ENCODE measurements at regions not wholly inside any gene's neighbourhood (a gene's known extent, or its start where the extent isn't known, plus 50 kb on each side); places are given as distances from the start of the nearest gene placed in this dataset.
"Not testable (repeated sequence)": the region's sequence is repeated elsewhere in the genome, so short reads cannot be mapped to it uniquely, and the experiment has no call there.

DNA sequence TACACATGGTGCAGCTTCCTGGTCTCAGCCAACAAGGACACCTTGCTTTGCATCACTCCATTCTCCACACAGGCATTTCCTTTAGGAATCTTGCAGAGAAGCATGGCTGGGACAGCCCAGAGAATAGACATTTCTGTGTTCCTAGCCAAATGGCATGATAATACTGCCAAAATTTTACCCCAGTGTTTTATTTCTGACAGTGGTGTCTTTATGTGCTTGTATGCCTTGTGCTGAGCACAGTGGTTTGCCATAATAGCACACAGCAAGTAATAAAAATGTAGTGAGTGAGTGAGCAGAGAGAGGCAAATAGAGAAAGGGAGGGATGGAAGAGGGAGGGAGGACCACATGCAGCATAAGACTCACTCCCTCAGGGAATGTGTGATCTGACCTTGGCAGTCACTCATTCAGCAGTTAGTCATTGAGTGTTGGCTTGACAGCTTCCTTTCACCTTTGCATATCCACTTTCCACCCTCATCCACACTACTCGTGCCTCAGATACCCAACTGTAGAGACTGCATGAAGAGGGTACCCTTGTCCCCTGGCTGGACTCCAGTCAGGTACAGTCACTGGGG is 212.8 kb upstream of the CCDC196 start:
- peaks cover 21% of the 10 kb centered on the region for H3K27me3 Mint-ChIP-seq (ENCODE audit: insufficient read depth)
- WGBS, 2 experiments (ENCODE audit: insufficient coverage in 1 of 2, insufficient read length in 1 of 2), result 100% methylated on average over 1 of the region's 1 CpG; no CpG with 5 or more reads in 1 of the 2 experiments

DNA sequence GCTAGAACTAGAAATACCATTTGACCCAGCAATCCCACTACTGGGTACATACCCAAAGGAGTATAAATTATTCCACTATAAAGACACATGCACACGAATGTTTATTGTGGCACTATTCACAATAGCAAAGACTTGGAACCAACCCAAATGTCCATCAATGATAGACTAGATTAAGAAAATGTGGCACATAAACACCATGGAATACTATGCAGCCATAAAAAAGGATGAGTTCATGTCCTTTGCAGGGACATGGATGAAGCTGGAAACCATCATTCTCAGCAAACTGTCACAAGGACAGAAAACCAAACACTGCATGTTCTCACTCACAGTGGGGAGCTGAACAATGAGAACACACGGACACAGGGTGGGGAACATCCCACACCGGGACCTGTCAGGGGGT is 207.8 kb upstream of the CCDC196 start:
- not testable (repeated sequence) for H3K9me3 ChIP-seq (ENCODE audit: control insufficient read depth, low read length); H3K4me3 Mint-ChIP-seq; H3K9ac ChIP-seq (ENCODE audit: extremely low read depth, low read length, poor library complexity, severe bottlenecking); H3K27me3 ChIP-seq (ENCODE audit: control insufficient read depth, insufficient read depth, low read length, poor library complexity, severe bottlenecking); H3K27me3 Mint-ChIP-seq (ENCODE audit: insufficient read depth); H3K36me3 Mint-ChIP-seq (ENCODE audit: low read depth); DNase-seq; H3K4me3 ChIP-seq (ENCODE audit: low read length); H3K27ac Mint-ChIP-seq; H3K36me3 ChIP-seq (ENCODE audit: control insufficient read depth, insufficient read depth, low read length); H3K4me1 ChIP-seq (ENCODE audit: control insufficient read depth, insufficient read depth, low read length); H3K9me3 Mint-ChIP-seq; H3K4me1 Mint-ChIP-seq; H3K27ac ChIP-seq (ENCODE audit: low read depth, low read length)
- 80 to 90% methylated on average over 1 to 3 of the region's 3 CpGs for WGBS, 2 experiments (ENCODE audit: insufficient coverage in 1 of 2, insufficient read length in 1 of 2)

More for the DNA sequence above, 212.8 kb upstream of the CCDC196 start:
- TF ChIP-seq, protein P1, sequence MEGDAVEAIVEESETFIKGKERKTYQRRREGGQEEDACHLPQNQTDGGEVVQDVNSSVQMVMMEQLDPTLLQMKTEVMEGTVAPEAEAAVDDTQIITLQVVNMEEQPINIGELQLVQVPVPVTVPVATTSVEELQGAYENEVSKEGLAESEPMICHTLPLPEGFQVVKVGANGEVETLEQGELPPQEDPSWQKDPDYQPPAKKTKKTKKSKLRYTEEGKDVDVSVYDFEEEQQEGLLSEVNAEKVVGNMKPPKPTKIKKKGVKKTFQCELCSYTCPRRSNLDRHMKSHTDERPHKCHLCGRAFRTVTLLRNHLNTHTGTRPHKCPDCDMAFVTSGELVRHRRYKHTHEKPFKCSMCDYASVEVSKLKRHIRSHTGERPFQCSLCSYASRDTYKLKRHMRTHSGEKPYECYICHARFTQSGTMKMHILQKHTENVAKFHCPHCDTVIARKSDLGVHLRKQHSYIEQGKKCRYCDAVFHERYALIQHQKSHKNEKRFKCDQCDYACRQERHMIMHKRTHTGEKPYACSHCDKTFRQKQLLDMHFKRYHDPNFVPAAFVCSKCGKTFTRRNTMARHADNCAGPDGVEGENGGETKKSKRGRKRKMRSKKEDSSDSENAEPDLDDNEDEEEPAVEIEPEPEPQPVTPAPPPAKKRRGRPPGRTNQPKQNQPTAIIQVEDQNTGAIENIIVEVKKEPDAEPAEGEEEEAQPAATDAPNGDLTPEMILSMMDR (conservative IDR thresholded peaks at IDR 0.05), result no peak
- Mint-ChIP-seq H3K27ac (no peak overlapping the region), H3K36me3 (ENCODE audit: low read depth) (no peaks in the 10 kb centered on the region), H3K4me1 (peaks cover 2% of the 10 kb centered on the region), H3K4me3 (no peak overlapping the region), H3K9me3 (peaks cover 3% of the 10 kb centered on the region)
- Histone ChIP-seq H3K4me1 (ENCODE audit: control insufficient read depth, insufficient read depth, low read length) (no peaks in the 10 kb centered on the region), H3K36me3 (ENCODE audit: control insufficient read depth, insufficient read depth, low read length) (no peaks in the 10 kb centered on the region), H3K4me3 (ENCODE audit: low read length) (no peak overlapping the region), H3K27ac (ENCODE audit: low read depth, low read length) (no peak overlapping the region), H3K9ac (ENCODE audit: extremely low read depth, low read length, poor library complexity, severe bottlenecking) (no peak overlapping the region), H3K27me3 (ENCODE audit: control insufficient read depth, insufficient read depth, low read length, poor library complexity, severe bottlenecking) (no peaks in the 10 kb centered on the region), H3K9me3 (ENCODE audit: control insufficient read depth, low read length) (peaks cover 18% of the 10 kb centered on the region)
- no peak for DNase-seq

DNA sequence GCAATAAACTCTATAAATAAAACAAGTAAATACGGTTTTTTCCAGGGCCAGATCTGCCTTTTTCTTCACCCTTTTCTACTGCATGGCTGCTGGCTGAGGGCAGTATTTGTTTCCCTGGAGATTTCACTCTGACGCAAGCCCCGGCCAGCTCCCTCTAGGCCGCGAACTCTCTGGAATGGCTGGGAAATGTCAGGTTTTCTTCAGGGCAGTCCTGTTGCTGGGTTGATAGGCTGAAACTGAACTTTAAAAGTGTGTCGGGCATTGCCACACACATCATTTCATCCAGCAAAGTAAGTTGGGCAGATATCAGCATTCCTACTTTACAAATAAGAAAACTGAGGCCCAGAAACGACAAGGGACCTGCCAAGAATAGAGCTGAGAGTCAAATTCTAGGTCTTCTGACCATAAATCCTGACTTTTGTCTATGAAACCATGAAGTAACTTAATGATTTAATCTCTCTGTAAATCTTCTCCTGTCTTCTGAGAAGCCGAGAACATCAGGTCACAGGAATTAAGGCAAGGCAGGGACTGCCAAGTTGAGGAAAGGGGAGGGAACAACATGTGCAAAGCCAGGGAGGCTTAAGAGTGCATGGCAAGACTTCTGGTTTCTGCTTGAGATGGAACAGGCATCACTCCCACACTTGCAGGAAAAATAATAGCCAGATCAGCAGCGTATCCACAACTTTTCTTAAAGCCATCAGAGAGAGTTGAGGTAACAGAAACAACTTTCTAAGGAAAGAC is 205.0 kb upstream of the CCDC196 start:
- WGBS, 2 experiments (ENCODE audit: insufficient coverage in 1 of 2, insufficient read length in 1 of 2), result 87 to 92% methylated on average over 4 to 9 of the region's 9 CpGs
- no peaks in the 10 kb centered on the region for H3K9me3 ChIP-seq (ENCODE audit: control insufficient read depth, low read length)
- H3K27me3 ChIP-seq (ENCODE audit: control insufficient read depth, insufficient read depth, low read length, poor library complexity, severe bottlenecking), result no peaks in the 10 kb centered on the region
- H3K4me3 ChIP-seq (ENCODE audit: low read length), result no peak overlapping the region
- Mint-ChIP-seq H3K36me3 (ENCODE audit: low read depth) (no peaks in the 10 kb centered on the region), H3K4me1 (no peaks in the 10 kb centered on the region), H3K27me3 (ENCODE audit: insufficient read depth) (peaks cover 2% of the 10 kb centered on the region), H3K9me3 (peaks cover 6% of the 10 kb centered on the region), H3K4me3 (no peak overlapping the region), H3K27ac (no peak overlapping the region)
- no peaks in the 10 kb centered on the region for H3K4me1 ChIP-seq (ENCODE audit: control insufficient read depth, insufficient read depth, low read length)
- no peaks in the 10 kb centered on the region for H3K36me3 ChIP-seq (ENCODE audit: control insufficient read depth, insufficient read depth, low read length)
- no peak overlapping the region for H3K9ac ChIP-seq (ENCODE audit: extremely low read depth, low read length, poor library complexity, severe bottlenecking)
- no peak for DNase-seq
- H3K27ac ChIP-seq (ENCODE audit: low read depth, low read length), result no peak overlapping the region
- TF ChIP-seq, protein P1 (conservative IDR thresholded peaks at IDR 0.05), result no peak

Measured in endodermal cell (in vitro differentiated cells).